ENCODE measurements at regions not wholly inside any gene's neighbourhood (a gene's known extent, or its start where the extent isn't known, plus 50 kb on each side); places are given as distances from the start of the nearest gene placed in this dataset.

GRCh38 chr3:22297436-22297835 lies 546.4 kb upstream of the ZNF385D start:
- no peak overlapping the region for H3K27ac ChIP-seq
- no peak for DNase-seq (ENCODE audit: low spot score)

DNA sequence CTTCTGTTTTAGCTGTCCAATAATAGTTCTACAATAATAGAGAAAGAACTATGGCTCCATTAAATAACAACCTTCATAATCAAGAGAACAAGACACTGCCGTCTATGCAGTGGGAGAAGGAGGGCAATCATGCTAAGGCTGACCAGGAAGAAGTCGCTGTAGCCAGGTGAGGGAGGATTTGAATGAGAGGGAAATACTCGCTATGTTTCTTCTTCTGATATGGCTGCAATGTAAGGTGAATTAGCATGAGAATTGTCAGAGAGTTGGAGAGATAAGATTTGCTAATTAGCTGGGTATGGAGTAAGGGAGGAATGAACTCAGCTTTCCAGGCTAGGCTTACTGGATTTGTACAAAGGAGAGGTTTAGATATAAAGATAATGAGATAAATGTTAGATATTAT lies 555.4 kb upstream of the ZNF385D start:
- H3K27ac ChIP-seq: no peak overlapping the region
- H3K4me3 ChIP-seq: no peak overlapping the region
- DNase-seq (ENCODE audit: low spot score) (no peak), ATAC-seq (ENCODE audit: insufficient number of reproducible peaks, low FRiP score, low read depth) (no peak)
- no peaks in the 10 kb centered on the region for H3K4me1 ChIP-seq (ENCODE audit: control insufficient read depth in 1 of 2, low read depth in 2 of 2)
- no peaks in the 10 kb centered on the region for H3K27me3 ChIP-seq (replicated peaks; ENCODE audit: insufficient read depth)
- H3K9me3 ChIP-seq: no peaks in the 10 kb centered on the region
- no peak for TF ChIP-seq CTCF (IDR thresholded peaks at IDR 0.05)
- H3K36me3 ChIP-seq: no peaks in the 10 kb centered on the region

More at GRCh38 chr3:22297436-22297835, 546.4 kb upstream of the ZNF385D start:
- Histone ChIP-seq H3K9me3 (peaks cover 5% of the 10 kb centered on the region), H3K4me1 (ENCODE audit: control insufficient read depth in 1 of 2, low read depth in 2 of 2) (no peaks in the 10 kb centered on the region), H3K36me3 (no peaks in the 10 kb centered on the region), H3K27me3 (replicated peaks; ENCODE audit: insufficient read depth) (no peaks in the 10 kb centered on the region), H3K4me3 (no peak overlapping the region)
- TF ChIP-seq CTCF (IDR thresholded peaks at IDR 0.05): no peak
- ATAC-seq (ENCODE audit: insufficient number of reproducible peaks, low FRiP score, low read depth): no peak

DNA sequence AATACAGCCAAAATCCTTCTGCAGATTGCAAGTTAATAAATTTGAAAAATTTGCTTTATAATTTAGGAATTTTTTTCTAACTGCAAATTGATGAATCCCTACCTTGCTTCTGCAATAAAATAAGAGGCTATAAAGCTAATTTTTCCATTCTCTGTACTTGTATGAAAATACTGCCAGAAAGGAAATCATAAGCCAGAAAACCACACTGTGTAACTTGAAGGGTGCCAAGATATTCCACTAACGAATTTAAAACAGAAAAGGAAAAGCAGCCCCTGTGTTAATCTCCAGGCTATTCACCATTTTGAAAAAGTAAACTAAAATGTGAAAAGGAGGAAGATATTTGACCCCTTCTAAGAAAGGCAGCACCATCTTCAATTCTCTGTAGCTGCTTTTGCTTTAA lies 557.9 kb upstream of the ZNF385D start:
- ATAC-seq (ENCODE audit: insufficient number of reproducible peaks, low FRiP score, low read depth): no peak
- Histone ChIP-seq H3K27ac (no peak overlapping the region), H3K27me3 (replicated peaks; ENCODE audit: insufficient read depth) (no peaks in the 10 kb centered on the region), H3K4me3 (no peak overlapping the region), H3K36me3 (no peaks in the 10 kb centered on the region), H3K9me3 (no peaks in the 10 kb centered on the region), H3K4me1 (ENCODE audit: control insufficient read depth in 1 of 2, low read depth in 2 of 2) (no peaks in the 10 kb centered on the region)
- TF ChIP-seq CTCF (IDR thresholded peaks at IDR 0.05): no peak
- no peak for DNase-seq (ENCODE audit: low spot score)

- no peak for ATAC-seq (ENCODE audit: insufficient number of reproducible peaks, low FRiP score, low read depth)
- no peaks in the 10 kb centered on the region for H3K36me3 ChIP-seq
- no peaks in the 10 kb centered on the region for H3K9me3 ChIP-seq
- DNase-seq (ENCODE audit: low spot score): no peak
- TF ChIP-seq CTCF (IDR thresholded peaks at IDR 0.05): no peak
- H3K27ac ChIP-seq: no peak overlapping the region
- H3K4me1 ChIP-seq (ENCODE audit: control insufficient read depth in 1 of 2, low read depth in 2 of 2): no peaks in the 10 kb centered on the region
- H3K4me3 ChIP-seq: no peak overlapping the region
- no peaks in the 10 kb centered on the region for H3K27me3 ChIP-seq (replicated peaks; ENCODE audit: insufficient read depth)
Observed at GRCh38 chr3:22315925-22316324, 564.9 kb upstream of the ZNF385D start.

DNA sequence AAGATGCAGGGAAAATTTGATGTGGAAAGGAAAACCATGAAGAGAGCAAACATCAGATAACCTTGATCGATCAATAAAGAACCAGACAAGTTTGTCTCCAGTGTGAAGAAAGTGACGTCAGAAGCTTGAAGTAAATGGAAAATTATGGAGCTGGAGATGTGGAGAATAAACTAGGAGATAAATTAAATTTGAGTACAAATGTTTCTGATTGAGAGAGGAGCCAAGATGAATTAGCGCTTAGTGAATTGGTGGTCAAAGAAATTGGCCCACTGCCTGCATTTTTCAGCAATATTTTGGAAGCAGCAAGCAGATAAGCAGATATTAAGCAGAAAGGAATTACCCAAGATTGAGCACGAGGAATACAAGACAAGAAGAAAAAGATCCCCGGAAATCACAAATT lies 567.3 kb upstream of the ZNF385D start:
- Histone ChIP-seq H3K4me3 (no peak overlapping the region), H3K27ac (no peak overlapping the region), H3K4me1 (ENCODE audit: control insufficient read depth in 1 of 2, low read depth in 2 of 2) (no peaks in the 10 kb centered on the region), H3K36me3 (no peaks in the 10 kb centered on the region), H3K27me3 (replicated peaks; ENCODE audit: insufficient read depth) (no peaks in the 10 kb centered on the region), H3K9me3 (no peaks in the 10 kb centered on the region)
- no peak for TF ChIP-seq CTCF (IDR thresholded peaks at IDR 0.05)
- no peak for DNase-seq (ENCODE audit: low spot score)
- ATAC-seq (ENCODE audit: insufficient number of reproducible peaks, low FRiP score, low read depth): no peak

Measured in thoracic aorta (tissue), 2 donors.